HG03457 (cell line): ENCODE measurements at regions not wholly inside any gene's neighbourhood (a gene's known extent, or its start where the extent isn't known, plus 50 kb on each side); places are given as distances from the start of the nearest gene placed in this dataset.

Experiments
- ATAC-seq: cut with Tn5 transposase; IDR thresholded peaks from one replicate; pipeline ENCODE4 v1.9.1; 2021; ENCODE audit warnings: moderate number of reproducible peaks; ENCODE audit not compliant: unreplicated experiment

- ATAC-seq, result no peak
Measured at GRCh38 chr11:129292092-129292491, 83.6 kb upstream of the BARX2 start.

GRCh38 chr11:129291546-129291945, 84.1 kb upstream of the BARX2 start:
- no peak for ATAC-seq

DNA sequence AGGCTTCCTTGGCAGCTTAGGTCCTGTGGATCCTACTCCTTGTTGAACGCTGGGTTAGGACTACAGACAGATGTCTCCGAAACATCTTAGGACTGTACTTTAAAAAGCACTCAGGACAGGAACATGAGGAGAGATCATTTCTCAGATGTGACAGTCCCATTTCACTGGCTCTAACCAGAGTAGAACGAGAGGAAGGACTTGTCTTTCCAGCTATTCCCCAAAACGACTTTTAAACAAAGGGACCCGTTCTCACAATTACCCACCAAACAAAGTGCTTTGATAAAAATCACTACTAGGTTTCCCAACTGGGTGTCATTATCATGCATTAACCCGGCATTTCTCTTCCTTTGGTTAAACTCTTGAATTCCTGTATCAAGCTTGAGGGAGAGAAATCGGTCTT, 84.7 kb upstream of the BARX2 start:
- ATAC-seq, result no peak

DNA sequence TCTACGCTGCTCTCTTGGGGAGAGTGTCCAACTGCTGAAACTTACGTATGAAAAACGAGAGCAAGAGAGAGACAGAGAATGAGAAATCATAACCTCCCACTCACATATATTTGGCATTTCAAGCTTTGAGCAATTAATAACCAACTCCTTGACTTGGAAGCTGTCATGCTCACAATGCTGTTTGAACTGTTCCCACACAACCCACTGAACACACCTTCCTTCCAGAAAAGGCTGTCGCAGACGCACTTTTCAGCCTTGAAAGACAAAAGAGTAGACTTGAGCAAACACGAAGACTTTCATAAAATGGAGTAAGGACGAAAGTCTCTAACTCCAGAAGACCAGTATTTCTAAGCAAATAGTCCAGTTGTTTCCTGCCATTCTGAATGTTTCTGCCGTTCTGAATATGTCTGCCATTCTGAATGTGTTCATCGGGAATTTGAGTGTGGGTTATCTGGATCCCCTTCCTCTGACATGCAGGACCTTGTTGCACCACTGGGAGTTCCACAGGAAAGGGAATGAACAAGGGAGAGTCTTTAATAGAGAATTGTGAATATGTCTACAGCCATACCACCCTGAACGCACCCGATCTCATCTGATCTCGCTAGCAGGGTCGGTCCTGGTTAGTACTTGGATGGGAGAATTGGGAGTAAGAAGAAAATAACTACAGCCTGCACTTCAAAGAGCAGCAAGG, 86.2 kb upstream of the BARX2 start:
- no peak for ATAC-seq

DNA sequence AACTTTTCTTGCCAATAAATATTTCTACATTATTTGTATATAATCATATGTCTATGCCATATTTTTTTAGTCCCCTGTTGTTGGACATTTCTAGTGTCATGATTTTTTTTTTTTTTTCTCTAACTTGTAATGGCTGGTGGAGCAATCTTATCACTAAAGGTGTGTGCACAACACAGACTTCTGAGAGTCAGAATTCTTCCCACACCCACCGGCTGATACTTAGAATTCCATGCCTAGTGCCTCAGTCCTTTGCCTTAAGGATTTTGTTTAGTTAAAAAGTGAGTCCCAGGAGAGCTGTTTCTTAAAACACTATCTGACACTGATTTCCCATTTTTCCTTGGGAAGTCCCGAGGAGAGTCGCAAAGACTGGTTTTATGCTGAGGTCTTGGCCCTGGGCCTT, 87.7 kb upstream of the BARX2 start:
- no peak for ATAC-seq

- no peak for ATAC-seq
Measured at GRCh38 chr11:129286813-129287212, 88.8 kb upstream of the BARX2 start.

- ATAC-seq, result no peak
Measured at GRCh38 chr11:129285402-129285786, 90.3 kb upstream of the BARX2 start.

GRCh38 chr11:129283141-129283540, 91.0 kb upstream of the ARHGAP32 start:
- no peak for ATAC-seq

DNA sequence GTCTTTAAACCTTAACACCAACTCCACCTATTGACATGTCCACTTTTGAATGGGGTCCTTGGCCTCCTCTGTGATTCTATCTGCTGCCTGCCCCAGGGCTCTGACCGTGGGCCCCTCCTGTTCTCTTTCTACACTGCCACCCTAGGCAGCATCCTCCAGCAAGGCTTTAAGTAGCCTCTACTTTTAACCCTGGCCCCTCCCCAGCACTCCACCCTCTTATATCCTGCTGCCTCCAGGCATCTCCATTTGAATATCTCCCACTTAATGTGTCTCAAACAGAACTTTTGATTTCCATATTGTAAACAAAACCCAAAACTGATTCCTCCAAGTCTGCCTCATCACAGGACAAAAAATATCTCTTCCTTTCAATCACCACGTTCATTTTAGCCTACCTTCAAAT, 90.5 kb upstream of the ARHGAP32 start:
- ATAC-seq, result no peak

DNA sequence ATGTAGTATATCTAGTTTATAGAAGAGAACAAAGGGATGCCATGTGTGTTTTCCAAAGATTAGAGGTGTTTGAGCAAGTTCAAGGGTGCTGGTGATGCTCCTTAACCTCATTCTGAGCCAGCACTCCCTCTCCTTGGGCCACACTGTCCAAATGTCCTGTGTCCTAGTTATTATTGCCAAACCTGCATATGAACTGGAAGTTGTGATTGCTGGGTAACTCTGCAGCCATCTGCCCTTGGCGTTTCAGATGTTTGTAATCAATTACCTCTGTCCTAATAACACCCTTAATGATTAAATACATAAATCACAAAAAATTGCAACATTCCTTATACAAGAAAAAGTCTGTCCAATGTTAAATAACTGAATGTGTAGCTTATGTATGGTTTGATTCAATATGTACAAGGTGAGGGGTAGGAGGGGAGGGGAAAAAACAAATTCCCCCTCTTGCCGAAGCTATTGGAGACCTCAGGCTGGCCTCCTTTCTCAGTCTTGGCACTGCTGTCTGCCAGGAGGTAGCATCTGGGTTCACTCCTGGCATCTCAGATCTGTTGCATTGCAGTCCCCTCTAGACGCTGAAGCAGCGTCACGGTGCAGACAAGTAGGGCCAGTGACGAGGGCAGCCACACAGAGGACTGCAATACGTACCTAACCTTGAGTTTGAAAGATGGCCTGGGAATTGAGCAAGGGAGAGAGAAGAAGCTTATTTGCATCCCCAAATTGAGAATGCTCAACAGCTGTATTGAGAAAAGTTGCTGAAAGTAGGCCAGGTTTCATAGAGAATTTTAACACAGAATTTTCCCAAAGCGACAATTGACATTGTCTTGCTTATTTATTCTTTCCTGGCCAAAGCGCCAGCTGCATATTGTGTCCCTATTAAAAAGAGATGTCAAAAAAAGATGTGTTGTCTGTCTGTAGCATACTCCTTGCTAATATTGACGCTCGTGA, 89.6 kb upstream of the ARHGAP32 start:
- ATAC-seq, result no peak

GRCh38 chr11:129280027-129280811, 88.1 kb upstream of the ARHGAP32 start:
- no peak for ATAC-seq

DNA sequence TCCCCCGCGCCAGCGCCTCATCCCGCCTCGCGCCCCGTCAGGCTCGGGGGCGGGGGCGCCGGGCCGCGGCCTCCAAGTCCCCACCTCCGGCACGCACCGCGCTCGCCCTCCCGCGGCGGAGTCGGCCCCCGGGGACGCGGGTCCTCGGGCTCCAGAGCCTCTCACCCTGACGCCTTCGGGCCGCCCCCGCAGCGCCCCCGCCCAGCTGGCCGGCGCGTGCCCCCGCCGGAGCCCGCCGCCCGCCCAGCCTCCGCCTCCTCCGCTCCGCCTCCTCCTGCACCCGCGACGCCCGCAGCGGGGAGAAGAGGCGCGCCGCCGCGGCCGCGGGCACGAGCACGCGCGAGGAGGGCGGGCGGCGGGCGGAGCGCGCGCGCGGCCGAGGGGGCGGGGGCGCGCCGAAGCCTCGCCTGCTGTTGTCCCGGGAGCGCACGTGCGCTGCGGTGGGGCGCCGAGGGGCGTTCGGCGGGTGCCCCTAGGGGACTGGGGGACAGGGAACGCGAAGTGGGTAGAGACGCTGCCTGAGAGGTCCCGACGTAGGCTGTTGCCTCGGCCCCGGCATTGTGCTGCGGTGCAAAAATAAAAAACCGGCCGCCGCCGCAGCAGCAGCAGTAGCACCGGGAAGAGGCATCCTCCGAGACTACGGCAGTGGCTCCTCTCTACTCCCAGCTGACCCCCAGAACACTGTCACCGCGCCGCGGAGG, 87.4 kb upstream of the ARHGAP32 start:
- peak; percentile 51 for ATAC-seq

DNA sequence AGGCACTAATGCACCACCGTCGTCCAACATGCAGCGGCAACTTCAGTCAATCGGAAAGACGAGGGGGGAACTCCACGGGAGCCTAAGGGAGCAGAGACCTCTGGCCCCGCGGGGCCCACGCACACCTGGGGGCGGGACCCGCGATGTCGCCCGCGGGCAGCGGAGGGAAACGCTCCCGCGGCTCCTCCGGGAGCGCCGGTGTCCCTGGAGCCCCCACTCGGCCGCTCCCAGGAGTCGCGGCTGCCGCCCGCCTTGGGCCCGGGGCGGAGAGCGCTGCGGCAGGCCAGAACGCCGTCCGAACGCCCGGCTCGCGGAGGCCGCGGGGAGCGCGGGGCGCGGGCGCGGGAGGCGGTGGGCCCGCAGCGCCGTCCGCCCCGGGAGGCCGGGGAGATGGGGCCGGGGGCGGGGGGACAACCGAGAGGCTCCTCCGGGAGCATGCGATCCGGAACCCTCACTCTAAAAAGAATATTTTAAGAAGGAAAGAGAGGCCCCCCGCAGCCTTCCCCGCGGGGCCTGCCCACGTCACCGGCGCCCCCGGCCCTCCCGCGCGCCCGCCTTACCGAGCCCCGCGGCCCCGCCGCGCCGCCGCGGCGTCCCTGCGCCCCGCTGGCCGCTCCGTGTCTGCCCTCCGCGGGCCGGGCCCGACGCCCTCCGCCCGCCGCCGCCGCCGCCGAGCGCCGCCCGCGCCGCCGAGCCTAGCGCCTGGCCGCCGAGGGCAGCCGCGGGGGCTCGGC, 86.6 kb upstream of the ARHGAP32 start:
- ATAC-seq, result no peak

DNA sequence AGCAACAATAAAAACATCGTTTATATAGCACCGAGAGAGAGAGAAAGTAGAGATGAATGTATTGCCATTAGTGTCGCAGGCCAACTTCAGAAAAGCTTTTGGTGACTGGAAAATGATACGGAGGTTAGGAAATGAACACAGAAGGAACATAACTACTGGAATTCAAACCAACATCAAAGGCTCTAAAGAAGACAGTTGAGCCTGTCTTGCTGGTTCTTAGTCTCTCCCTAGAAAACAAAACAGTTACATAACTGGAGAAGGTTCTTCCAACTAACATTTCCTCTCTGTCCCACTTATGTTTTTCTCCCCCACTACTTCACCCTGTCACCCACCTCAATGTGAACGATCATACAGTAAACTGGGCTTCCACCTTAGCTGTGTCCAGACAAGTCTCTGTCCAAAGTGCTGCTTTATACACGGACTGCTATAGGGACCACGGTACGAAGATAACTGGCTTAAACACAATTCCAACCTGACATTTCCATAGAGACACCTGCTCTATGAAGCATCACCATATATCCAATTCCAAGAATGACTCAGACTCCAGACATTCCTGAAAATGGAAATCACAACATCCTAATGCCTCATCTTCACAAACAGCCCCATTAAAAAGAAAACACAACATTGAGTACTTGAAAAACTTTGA, 85.2 kb upstream of the ARHGAP32 start:
- no peak for ATAC-seq

- ATAC-seq, result no peak
Measured at GRCh38 chr11:129275828-129276227, 83.7 kb upstream of the ARHGAP32 start.

DNA sequence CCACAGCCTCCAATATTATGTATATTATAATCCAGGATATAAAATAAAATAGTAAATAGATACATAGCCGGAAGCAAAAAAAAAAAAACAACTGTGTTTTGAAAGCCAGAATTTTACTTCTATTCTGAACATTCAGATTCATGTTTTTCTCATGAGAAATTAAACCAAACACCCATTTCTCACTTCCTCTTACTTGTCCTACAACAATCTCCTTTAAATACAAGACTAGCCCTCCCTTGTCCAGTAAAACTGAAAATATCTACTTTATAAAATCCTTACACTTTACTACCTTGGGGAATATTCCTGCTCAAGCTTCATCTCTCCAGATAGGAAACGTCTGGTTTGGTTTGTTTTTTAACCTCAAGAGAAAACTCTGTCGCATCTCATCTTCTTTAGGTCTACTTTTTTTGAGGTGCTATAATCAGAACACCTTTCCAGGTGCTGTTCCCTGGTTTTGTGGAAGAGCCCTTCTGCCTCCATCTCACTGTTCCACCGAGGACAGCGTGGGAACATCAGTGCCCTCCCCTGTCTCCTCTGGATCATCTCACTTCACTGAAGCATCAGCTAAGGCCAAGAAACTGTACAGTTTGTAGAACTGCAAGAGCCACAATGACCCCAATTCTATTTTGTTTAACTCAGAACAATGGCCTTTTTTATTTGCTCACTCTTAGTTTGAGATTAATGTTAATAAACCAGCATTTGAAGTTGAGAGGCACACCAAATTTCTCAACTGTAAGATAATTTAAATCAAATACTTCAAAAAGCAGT, 82.0 kb upstream of the ARHGAP32 start:
- no peak for ATAC-seq

GRCh38 chr11:129273322-129273721, 81.2 kb upstream of the ARHGAP32 start:
- ATAC-seq, result no peak

- ATAC-seq, result no peak
Measured at GRCh38 chr11:129271030-129271429, 78.9 kb upstream of the ARHGAP32 start.

DNA sequence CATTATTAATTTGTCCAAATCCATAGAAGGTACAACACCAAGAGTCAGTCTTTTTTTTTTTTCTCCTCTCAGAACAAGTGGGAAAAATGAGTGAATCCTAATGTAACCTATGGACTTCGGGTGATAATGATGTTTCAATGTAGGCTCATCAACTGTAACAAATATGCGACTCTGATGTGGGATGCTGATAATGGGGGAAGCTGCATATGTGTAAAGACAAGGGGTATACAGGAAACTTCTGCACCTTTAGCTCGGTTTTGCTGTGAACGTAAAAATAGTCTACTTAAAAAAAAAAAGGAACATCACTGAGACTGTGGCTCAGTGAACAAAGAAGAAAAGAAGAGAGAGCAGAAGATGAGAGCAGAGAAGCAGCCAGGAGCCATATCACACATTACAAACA, 78.3 kb upstream of the ARHGAP32 start:
- ATAC-seq, result no peak
